Sigmoid colon (tissue), 4 donors: ENCODE measurements at regions not wholly inside any gene's neighbourhood (a gene's known extent, or its start where the extent isn't known, plus 50 kb on each side); places are given as distances from the start of the nearest gene placed in this dataset.

ENCODE experiments used
- POLR2AphosphoS5 ChIP-seq, 4 donors: sonication (generic); formaldehyde crosslinking; IDR thresholded peaks; one replicate each; pipeline ENCODE4 v1.6.1; 2017; ENCODE audit warnings: antibody characterized with exemption in 4 of 4
- TF ChIP-seq, protein P1 (sequence below), 4 experiments: fragments of 450-650 bp in 3 of 4; fragments of 200-600 bp in 1 of 4; IDR thresholded peaks; one replicate each; pipeline ENCODE4 v1.5.1; 2016 to 2019; ENCODE audit warnings: antibody characterized with exemption in 4 of 4, mild to moderate bottlenecking in 3 of 4, moderate library complexity in 2 of 4

DNA sequence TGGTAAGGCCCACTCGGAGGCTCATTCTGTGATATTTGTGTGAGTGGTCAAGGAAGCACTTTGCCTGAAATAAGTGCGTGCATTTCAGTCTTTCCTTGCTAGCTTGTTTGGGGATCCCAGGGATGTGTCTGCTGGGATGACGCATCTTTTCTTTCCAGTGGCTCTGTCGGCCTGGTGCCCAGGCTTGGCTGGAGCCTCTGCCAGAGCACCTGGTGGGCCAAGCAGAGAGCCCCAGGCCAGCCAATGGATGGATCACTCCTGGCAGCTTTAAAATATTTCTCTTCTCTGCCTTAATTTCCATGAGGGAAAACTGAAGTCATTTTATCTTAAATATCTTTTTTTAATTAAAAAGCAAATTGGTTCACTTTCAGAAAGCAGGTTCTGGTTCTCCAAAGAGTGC is 501.8 kb upstream of the HS6ST1 start:
- TF ChIP-seq, protein P1, sequence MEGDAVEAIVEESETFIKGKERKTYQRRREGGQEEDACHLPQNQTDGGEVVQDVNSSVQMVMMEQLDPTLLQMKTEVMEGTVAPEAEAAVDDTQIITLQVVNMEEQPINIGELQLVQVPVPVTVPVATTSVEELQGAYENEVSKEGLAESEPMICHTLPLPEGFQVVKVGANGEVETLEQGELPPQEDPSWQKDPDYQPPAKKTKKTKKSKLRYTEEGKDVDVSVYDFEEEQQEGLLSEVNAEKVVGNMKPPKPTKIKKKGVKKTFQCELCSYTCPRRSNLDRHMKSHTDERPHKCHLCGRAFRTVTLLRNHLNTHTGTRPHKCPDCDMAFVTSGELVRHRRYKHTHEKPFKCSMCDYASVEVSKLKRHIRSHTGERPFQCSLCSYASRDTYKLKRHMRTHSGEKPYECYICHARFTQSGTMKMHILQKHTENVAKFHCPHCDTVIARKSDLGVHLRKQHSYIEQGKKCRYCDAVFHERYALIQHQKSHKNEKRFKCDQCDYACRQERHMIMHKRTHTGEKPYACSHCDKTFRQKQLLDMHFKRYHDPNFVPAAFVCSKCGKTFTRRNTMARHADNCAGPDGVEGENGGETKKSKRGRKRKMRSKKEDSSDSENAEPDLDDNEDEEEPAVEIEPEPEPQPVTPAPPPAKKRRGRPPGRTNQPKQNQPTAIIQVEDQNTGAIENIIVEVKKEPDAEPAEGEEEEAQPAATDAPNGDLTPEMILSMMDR (IDR thresholded peaks at IDR 0.05), result no peak
- no peak for TF ChIP-seq POLR2AphosphoS5 (IDR thresholded peaks at IDR 0.05)
